Dedifferentiated amniotic fluid mesenchymal stem cell (primary cell): ENCODE measurements at regions not wholly inside any gene's neighbourhood (a gene's known extent, or its start where the extent isn't known, plus 50 kb on each side); places are given as distances from the start of the nearest gene placed in this dataset.

Source experiments
- DNase-seq: peaks from one replicate; pipeline ENCODE4 v3.0.0-alpha.2; 2016; ENCODE audit errors: extremely low spot score

DNA sequence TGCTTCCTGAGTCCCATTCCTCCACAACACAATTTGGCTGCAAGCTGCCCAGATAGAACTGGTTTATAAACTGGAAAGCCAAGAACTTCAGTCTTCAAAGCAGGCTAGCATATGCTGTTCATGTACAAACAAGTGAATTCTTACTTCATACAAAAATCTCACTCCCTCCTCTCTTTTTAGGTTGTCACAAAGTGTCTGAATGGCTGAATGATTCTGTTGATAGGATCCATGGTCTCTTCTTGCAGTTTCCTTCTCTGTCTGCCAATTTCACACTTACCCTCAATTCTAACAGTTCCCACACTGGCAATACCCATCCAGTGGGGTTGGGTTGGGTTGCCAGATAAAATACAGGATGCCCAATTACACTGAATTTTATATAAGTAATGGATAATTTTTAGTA lies 363.5 kb downstream of the DEPDC1B start:
- DNase-seq, result no peak

DNA sequence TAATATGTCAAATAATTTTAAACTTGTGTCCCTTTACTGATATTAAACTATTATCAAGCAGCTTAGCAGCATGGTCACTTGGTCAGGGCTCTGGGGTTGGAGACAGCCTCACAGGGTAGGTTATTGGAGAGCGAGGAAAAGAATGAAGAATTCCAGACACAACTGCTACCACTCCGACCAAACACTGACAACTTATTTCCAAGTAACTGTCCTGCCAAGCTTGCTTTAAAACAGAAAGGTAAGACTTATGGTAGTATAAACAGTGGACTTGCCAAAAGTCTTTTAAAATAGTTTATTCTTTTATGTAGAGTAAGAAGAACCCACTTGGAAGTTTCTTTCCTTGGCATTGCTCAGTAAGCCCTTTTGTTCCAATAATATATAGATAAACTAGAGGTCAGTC lies 364.1 kb downstream of the DEPDC1B start:
- DNase-seq, result no peak

GRCh38 chr5:60334281-60334713 lies 365.7 kb downstream of the DEPDC1B start:
- DNase-seq, result peak; percentile 25

DNA sequence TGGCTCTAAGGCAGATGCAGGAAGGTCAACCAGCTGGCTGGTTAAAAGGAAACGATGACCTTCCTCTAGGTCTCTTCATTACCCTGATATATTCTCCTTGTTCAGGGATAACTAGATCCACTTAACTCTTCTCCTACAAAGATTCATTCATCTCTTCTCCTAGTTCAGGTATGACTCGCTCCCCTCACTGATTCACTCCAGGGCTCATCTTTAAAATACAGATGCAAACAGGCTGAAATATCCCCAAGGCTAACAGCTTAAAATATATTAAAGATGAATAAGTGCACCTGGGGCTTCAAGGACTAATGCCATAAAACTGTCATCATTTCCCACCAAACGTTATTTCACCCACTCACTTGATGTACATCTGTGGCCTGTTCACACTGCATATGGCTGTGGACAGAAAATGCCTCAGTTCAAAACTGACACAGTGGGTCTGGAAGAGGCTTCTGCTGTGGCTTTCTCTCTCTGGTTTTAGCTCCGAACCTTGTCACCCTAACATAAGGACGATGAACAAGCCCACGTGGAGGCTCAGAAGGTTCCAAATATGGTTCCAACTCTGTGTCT lies 366.9 kb downstream of the DEPDC1B start:
- no peak for DNase-seq

- no peak for DNase-seq
These were observed 367.5 kb downstream of the DEPDC1B start for GRCh38 chr5:60332244-60333004.

GRCh38 chr5:60330236-60330635 lies 369.7 kb downstream of the DEPDC1B start:
- DNase-seq, result no peak

DNA sequence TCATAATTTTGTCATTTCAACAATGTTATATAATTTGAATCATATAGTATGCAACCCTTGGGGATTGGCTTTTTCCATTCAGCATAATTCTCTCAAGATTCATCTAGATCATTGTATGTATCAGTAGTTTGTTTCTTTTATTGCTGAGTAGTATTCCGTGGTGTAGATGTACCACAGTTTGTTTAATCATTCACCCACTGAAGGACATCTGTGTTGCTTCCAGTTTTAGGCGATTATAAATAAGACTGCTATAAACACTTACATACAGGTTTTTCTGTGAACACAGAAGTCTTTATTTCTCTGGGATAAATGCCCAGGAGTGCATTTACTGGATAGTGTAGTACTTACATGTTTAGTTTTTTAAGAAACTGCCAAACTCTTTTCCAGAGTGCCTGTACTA lies 374.1 kb downstream of the DEPDC1B start:
- DNase-seq, result no peak

DNA sequence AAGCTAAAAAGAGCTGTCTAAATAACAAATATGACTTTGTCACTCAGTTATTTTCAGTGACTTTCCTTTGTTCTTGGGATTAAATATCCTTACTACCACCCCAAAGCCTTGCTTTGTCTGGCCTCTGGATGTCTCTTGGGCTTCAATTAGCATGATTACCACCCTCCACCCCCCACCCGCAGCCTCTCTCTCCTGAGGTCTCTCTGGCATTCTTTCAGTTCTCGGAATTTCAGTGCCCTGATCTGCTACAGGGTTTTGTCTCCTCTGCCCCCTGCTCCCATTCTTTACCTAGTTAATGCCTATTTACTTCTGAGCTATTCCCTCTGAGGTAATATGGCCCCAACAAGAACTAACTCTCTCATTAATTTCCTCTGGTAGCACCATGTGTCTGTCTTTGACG lies 376.4 kb downstream of the DEPDC1B start:
- DNase-seq, result no peak

- no peak for DNase-seq
These were observed 387.9 kb downstream of the DEPDC1B start for GRCh38 chr5:60312098-60312497.

DNA sequence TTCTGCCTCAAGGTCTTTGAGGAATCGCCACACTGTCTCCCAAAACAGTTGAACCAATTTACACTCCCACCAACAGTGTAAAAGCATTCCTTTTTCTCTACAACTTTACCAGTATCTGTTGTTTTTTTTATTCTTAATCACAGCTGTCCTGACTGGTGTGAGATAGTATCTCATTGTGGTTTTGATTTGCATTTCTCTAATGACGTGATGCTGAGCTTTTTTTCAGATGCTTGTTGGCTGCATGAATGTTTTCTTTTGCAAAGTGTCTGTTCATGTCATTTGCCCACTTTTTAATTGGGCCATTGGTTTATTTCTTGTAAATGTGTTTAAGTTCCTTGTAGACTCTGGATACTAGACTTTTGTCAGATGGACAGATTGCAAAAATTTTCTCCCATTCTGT lies 400.0 kb downstream of the DEPDC1B start:
- no peak for DNase-seq

DNA sequence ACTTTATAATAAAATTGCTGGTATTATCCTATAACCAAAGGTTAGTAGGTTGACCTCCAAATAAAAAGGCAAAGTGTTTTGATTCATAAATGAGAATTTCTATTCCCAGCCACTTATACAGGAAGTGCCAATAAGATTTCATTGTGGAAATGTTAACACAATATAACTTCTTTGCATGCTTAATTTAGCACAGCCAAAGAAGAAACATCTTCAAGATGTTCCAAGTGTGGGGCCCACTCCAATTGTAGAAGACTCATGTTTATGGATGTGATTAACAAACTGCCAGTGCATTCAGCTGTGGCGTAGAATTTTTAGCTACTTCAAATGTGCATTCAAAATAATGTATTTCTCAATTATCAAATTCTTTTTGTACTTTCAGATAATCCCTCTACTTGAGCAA lies 402.3 kb downstream of the DEPDC1B start:
- no peak for DNase-seq

DNA sequence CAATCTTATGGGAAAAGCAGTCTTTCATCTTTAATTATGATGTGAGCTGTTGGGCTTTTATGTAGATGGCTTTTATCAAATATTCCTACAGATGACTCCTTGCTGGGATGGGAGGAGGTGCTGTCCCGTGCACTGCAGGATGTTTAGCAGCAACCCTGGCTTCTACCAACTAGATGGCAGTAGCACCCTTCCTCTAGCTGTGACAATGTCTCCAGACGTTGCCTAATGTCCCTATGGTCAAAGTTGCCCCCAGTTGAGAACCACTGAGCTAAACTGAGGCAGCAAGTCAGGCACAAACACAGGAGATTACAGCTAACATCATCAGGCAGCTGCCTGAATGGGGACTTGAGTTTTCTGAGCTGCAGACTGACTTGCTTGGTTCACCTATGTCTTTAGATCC lies 401.9 kb upstream of the PDE4D start:
- no peak for DNase-seq

- DNase-seq, result no peak
These were observed 400.0 kb upstream of the PDE4D start for GRCh38 chr5:60293518-60293917.

GRCh38 chr5:60287174-60287771 lies 393.7 kb upstream of the PDE4D start:
- DNase-seq, result no peak

- no peak for DNase-seq
These were observed 392.4 kb upstream of the PDE4D start for GRCh38 chr5:60285910-60286309.

- DNase-seq, result no peak
These were observed 387.4 kb upstream of the PDE4D start for GRCh38 chr5:60280943-60281342.

- DNase-seq, result no peak
These were observed 384.4 kb upstream of the PDE4D start for GRCh38 chr5:60277941-60278340.

DNA sequence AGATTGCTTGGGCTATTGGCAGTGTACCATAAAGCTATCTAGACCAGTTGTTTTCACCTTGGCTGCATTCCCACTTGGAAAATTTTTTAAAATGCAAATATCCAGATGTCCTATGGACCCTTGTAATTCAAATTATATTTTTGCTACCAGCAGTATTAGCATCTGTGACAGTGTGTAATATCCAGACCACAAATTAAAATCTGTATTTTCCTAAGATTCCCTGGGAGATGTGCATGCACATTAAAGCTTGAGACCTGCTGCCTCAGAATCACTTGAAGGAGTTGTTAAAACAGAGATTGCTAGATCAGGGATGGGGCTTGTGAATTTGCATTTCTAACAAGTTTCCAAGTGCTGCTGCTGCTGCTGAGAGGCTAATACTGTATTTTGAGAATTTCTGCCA lies 381.2 kb upstream of the PDE4D start:
- DNase-seq, result no peak

- no peak for DNase-seq
These were observed 378.0 kb upstream of the PDE4D start for GRCh38 chr5:60271517-60271916.

- no peak for DNase-seq
These were observed 374.4 kb upstream of the PDE4D start for GRCh38 chr5:60267907-60268306.

DNA sequence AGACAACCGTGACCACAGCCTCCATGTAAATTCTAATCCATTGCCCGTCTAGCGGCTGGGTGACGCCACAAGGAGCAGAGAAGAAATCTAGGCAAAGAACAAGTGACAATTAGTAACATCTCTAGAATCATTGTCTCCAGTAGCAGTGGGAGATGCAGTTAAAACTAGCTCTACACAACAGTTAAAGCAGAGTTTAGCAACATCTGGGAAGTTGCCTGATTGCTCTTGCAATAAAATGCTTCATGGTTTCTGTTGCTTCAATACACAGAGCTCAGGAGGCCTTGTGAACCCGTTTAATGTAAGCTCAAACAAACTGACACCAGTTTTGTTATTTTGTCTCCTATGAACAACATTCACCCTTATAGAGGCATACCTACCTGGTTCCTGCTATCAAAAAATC lies 369.8 kb upstream of the PDE4D start:
- no peak for DNase-seq

DNA sequence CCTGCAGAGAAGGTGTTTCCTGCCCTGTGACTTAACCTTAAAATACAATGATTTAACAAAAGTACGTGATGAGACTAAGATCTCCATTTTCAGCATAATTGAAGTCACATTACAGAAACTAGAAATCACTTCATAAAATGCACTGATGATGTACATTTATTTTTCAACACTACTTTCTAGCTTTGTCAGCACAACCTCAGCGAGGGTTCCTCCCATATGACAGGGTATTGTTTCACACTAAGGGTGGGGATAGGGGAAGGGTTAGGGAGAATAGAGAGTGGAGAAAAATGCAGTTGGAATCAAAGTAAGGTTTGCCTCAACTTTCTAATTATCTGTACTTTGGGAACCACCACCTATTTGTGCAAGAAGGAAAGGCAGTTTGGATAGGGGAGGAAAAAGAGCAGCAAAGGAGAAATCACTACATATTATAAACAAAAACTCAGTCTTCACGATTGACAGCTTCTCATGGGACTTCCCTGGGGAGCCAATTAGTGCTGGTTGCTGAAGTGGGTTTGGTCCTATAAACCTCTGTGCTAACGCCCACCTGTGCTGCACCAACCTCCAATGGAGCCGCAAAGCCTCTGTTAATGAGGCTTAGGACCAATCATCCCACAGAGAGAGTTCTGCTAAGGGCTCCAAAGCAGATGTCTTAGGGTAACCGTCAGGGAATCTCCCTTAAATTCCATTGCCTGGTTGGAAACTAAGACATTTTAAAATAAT lies 369.2 kb upstream of the PDE4D start:
- no peak for DNase-seq

DNA sequence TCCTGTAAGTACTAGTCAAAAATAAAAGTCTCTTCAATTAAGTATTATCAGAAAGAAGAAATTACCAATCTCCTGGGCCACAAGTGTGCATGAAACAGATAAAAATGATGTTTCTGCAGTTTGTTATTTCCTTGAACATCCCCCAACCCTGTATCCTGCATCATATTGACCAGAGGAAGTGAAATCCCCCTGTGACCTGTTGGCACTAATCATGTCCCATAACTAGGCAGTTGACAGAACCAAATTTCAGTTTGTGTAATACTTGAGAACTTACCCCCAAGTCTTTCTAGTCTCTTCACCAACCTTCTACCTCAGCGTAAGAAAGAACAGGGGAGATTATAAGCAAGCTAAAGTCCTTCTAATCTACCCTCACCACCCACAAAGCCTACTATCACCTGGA lies 368.2 kb upstream of the PDE4D start:
- DNase-seq, result no peak
